Spleen (tissue), 7 donors: ENCODE measurements at regions not wholly inside any gene's neighbourhood (a gene's known extent, or its start where the extent isn't known, plus 50 kb on each side); places are given as distances from the start of the nearest gene placed in this dataset.

Experiments
- POLR2A ChIP-seq, 3 donors: fragments of 450-650 bp; IDR thresholded peaks; one replicate each; pipeline ENCODE4 v1.5.1; 2017; ENCODE audit warnings: antibody characterized with exemption in 3 of 3, mild to moderate bottlenecking in 1 of 3
- TF ChIP-seq, protein P1 (sequence below), 11 experiments: fragments of 200-600 bp in 7 of 11; fragments of 450-650 bp in 4 of 11; sonication (generic) in 4 of 11; IDR thresholded peaks in 8 of 11; conservative IDR thresholded peaks in 3 of 11; 1 replicate in 7 of 11; 2 replicates in 4 of 11; pipeline versions ENCODE4 v1.4.0 to v1.8.0; 2016 to 2021; ENCODE audit warnings: antibody characterized with exemption in 11 of 11, inconsistent platforms in 4 of 11, mild to moderate bottlenecking in 1 of 11
- donor health status: DM: no; HTN: no; CAD: no; lungs with moderate emphysema.
- donor health status: DM: no; HTN: no; CAD: no.
- donor health status: DM: no; HTN: no; CAD: no.

DNA sequence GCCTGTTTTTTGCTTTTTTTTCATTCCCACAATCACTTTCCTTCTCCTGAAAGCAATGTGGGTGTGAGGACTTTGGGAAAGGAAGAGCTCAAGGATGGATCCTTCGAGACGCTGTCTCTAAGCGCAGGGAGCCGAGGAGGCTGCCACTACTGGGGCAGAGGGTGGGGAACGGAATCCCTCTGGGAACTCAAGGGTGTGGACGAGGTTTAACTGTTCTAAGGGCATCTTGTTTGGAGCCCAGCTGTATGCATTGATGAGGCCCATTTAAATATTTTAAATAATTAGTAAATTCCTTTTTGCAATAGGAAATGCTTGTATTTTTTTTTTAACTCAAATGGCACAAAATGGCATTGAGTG, 124.4 kb upstream of the MEF2A start:
- no peak for TF ChIP-seq POLR2A (IDR thresholded peaks at IDR 0.05)
- TF ChIP-seq, protein P1, sequence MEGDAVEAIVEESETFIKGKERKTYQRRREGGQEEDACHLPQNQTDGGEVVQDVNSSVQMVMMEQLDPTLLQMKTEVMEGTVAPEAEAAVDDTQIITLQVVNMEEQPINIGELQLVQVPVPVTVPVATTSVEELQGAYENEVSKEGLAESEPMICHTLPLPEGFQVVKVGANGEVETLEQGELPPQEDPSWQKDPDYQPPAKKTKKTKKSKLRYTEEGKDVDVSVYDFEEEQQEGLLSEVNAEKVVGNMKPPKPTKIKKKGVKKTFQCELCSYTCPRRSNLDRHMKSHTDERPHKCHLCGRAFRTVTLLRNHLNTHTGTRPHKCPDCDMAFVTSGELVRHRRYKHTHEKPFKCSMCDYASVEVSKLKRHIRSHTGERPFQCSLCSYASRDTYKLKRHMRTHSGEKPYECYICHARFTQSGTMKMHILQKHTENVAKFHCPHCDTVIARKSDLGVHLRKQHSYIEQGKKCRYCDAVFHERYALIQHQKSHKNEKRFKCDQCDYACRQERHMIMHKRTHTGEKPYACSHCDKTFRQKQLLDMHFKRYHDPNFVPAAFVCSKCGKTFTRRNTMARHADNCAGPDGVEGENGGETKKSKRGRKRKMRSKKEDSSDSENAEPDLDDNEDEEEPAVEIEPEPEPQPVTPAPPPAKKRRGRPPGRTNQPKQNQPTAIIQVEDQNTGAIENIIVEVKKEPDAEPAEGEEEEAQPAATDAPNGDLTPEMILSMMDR (IDR thresholded peaks at IDR 0.05 in 8 of 11, conservative IDR thresholded peaks at IDR 0.05 in 3 of 11), result no peak
